ENCODE measurements at regions not wholly inside any gene's neighbourhood (a gene's known extent, or its start where the extent isn't known, plus 50 kb on each side); places are given as distances from the start of the nearest gene placed in this dataset.

DNA sequence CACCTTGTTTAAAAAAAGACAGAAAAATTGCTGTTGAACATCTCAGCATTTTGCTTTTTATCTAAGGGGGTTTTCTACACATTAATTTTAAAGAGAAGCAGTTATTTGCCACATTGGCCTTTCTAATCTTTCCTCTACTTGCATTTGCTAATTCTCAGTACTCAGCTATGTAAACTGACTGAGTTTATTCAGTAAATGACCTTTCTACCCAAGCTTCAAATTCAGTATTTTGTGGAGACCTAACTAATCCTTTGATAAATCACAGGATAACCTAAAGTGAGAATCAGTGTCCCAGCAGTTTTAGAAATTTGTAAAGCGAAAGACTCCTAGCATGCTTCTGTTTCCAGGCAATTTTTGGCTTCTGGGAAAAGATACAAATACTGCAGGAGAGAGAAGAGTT is 288.4 kb downstream of the ASXL3 start:
- H3K4me3 ChIP-seq (ENCODE audit: low read depth, low read length), result no peak overlapping the region
- TF ChIP-seq, protein P1, sequence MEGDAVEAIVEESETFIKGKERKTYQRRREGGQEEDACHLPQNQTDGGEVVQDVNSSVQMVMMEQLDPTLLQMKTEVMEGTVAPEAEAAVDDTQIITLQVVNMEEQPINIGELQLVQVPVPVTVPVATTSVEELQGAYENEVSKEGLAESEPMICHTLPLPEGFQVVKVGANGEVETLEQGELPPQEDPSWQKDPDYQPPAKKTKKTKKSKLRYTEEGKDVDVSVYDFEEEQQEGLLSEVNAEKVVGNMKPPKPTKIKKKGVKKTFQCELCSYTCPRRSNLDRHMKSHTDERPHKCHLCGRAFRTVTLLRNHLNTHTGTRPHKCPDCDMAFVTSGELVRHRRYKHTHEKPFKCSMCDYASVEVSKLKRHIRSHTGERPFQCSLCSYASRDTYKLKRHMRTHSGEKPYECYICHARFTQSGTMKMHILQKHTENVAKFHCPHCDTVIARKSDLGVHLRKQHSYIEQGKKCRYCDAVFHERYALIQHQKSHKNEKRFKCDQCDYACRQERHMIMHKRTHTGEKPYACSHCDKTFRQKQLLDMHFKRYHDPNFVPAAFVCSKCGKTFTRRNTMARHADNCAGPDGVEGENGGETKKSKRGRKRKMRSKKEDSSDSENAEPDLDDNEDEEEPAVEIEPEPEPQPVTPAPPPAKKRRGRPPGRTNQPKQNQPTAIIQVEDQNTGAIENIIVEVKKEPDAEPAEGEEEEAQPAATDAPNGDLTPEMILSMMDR (conservative IDR thresholded peaks at IDR 0.05; ENCODE audit: low read depth, low read length), result no peak
- DNase-seq (ENCODE audit: low read depth), result no peak

- TF ChIP-seq, protein P1 (conservative IDR thresholded peaks at IDR 0.05; ENCODE audit: low read depth, low read length), result no peak
- no peak overlapping the region for H3K4me3 ChIP-seq (ENCODE audit: low read depth, low read length)
- no peak for DNase-seq (ENCODE audit: low read depth)
Observed at GRCh38 chr18:33863912-33864311, 285.9 kb downstream of the ASXL3 start.

- no peak for DNase-seq (ENCODE audit: low read depth)
- no peak overlapping the region for H3K4me3 ChIP-seq (ENCODE audit: low read depth, low read length)
- TF ChIP-seq, protein P1 (conservative IDR thresholded peaks at IDR 0.05; ENCODE audit: low read depth, low read length), result no peak
Observed at GRCh38 chr18:33854827-33855139, 276.8 kb downstream of the ASXL3 start.

DNA sequence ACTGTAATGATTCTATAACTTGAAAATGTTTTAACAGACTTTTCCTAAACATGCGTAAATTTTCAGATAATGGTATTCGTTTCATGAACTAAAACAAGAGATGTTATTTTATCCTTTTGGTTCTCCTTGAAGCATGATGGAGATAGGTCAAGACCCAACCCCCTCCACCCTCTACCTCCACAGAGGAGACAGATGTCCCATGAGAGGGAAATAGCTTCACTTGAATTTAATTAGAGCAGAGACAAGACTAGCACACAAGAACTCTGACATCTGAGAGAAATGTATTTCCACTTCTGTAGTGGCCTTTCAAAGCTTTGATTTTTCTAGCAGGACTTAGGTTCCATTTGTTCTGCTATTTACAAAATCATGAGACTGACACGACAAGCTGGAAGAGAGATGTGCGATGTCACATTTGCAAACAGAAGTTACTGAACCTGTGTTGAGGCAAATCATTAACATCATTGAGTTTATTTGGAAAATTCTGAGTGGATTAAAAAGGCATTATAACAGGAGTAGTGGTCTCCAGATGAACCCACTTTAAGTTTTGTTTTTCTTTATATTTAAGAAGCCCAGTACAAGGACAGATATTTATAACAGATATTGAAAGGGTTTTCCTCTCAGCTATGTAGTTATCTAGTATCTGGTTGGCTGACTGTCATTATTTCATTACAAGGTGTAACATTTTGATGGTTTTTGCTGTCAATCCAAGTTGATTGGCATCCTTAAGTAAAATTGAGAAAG is 276.2 kb downstream of the ASXL3 start:
- TF ChIP-seq, protein P1 (conservative IDR thresholded peaks at IDR 0.05; ENCODE audit: low read depth, low read length), result no peak
- no peak for DNase-seq (ENCODE audit: low read depth)

GRCh38 chr18:33853187-33853586 is 275.2 kb downstream of the ASXL3 start:
- no peak for DNase-seq (ENCODE audit: low read depth)
- no peak overlapping the region for H3K4me3 ChIP-seq (ENCODE audit: low read depth, low read length)
- TF ChIP-seq, protein P1 (conservative IDR thresholded peaks at IDR 0.05; ENCODE audit: low read depth, low read length), result no peak

More for the DNA sequence above, 276.2 kb downstream of the ASXL3 start:
- no peak overlapping the region for H3K4me3 ChIP-seq (ENCODE audit: low read depth, low read length)

DNA sequence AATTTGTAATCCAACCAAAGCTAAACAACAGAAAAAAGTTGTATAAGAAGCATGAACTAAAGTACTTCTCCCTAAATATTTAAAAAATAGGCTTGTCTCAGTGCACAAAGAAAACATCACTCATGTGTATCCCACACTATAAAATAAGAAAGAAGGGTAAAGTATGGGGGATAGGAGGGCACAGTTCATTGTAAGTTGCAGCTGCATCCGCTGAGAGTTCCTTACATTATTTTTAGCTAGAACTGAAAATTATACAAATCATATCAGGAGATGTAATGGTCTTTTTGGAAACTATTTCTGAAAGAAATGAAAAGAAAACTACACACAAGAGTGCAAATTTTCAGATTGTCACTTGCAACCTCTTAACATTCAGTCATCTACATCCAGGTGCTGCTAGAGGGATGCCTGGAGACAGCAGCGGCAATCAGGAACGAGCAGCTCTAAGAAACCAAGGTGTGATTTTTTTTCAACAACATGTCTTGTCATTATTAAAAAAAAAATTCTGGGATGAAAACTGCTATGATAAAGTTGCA is 273.6 kb downstream of the ASXL3 start:
- DNase-seq (ENCODE audit: low read depth), result no peak
- TF ChIP-seq, protein P1 (conservative IDR thresholded peaks at IDR 0.05; ENCODE audit: low read depth, low read length), result no peak
- no peak overlapping the region for H3K4me3 ChIP-seq (ENCODE audit: low read depth, low read length)

DNA sequence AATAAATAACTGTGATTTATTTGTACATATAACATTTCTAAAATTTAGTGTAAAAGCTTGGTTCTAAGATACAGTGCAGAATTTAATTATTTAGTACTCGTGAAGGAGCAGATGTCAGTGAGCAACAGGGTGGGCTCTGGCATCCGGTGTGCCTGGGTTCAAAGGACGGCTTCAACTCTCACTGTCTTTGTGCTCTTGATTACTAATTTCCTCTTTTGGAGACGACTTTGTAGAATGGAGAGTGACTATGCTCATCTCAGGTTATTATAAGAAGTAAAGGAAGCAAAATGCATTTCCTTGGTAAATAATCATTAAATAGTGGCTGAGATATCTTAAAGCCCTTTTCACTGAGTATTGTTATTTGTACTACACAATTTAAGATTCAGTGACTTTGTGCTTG is 271.7 kb downstream of the ASXL3 start:
- DNase-seq (ENCODE audit: low read depth), result no peak
- TF ChIP-seq, protein P1 (conservative IDR thresholded peaks at IDR 0.05; ENCODE audit: low read depth, low read length), result no peak

More for the DNA sequence above, 271.7 kb downstream of the ASXL3 start:
- H3K4me3 ChIP-seq (ENCODE audit: low read depth, low read length), result no peak overlapping the region
